Retina (tissue), 1 donor: ENCODE measurements at regions not wholly inside any gene's neighbourhood (a gene's known extent, or its start where the extent isn't known, plus 50 kb on each side); places are given as distances from the start of the nearest gene placed in this dataset.

ENCODE experiments used
- DNase-seq: peaks from one replicate; pipeline ENCODE4 v3.0.0-alpha.2; 2016

DNA sequence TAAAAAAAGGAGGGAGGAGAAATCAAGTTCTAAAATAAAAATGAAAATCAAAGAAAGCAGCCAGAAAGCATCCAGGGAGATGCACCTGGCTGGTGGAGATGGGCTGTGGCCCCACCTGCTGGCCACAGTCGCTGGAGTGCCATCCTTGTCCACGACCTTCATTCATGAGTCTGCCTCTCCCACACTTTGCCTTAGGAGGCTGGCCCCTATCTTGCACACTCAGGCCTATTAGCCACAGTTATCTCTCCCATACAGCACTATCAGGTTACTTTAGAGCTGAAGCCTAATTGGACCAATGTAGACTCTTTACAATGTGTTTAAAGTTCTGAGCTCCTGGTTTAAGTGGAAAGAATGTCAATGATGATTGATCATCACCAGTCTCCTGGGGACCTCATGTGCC, 392.0 kb upstream of the RORA start:
- peak; percentile 47 for DNase-seq

DNA sequence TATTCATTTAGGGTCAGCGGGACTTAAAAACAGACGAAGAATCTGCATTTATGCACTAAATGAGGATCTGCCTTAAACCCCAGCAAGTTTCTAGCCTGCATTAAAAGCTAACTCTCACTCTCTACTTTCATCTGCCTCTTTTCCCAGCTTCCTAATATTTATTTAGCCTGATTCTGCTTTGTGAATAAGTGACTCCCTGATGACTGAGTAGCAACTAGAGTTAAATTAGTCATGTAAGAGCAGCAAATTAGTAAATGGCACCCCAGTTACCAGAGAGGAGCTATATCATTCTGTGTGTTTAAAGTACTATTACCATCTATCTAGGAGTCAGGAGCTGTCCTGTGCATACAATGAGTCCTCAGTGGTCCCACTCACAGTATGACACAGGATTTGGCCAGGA, 391.0 kb upstream of the RORA start:
- DNase-seq = no peak

DNA sequence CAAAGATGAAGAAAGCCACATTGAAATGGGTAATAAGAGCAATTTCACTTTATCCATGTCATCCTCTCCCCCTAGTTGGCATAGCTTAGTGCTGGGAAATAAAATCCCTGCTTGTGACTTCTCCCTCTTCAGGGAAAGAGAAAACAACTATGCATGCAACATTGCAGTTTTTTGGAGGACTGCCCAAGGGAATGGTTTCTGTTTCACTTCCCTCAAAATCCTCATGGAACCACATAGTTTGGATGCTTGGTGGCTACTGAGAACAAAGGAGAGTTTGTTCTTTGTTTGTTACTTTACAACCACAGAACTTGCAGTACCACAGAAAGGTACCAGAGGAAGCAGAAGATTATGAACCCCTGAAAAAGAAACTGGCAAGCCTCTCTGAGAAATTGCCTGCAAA, 384.6 kb upstream of the RORA start:
- no peak for DNase-seq

DNA sequence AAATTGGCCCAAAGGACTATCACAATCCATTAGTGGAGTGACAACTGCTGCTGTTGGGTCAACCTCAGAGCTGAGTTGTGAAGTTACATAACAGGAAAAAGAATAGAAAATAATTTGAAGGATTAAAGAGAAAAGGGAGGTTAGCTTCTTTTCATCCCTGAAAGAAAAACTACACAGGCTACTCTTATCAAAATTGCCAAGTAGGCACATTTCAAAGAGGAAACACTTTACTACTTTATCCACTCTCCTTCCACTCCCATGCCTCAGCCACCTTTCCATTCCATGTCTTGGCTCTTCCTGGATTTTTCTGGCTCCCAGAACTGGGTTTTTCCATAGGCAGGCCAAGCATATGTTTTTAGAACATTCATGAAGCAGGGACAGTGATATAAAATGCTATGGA, 384.0 kb upstream of the RORA start:
- DNase-seq = no peak

DNA sequence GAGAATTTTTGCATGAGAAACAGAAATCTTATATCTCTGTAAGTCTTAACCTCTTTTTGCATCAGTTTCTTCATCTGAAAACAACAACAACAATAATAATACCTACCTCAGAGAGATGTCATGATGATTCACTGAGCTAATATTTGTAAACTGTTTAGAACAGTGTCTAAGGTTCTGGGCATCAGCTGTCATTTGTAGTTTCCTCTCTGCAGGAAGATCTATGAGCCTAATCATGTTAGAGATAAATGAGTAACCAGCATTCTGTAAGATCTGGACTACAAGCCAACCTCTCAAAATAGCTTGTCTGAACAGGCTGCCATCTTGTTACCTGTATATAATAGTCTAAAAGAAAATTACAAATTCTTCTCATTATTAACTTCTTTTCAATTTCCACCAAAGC, 383.0 kb upstream of the RORA start:
- DNase-seq = no peak

DNA sequence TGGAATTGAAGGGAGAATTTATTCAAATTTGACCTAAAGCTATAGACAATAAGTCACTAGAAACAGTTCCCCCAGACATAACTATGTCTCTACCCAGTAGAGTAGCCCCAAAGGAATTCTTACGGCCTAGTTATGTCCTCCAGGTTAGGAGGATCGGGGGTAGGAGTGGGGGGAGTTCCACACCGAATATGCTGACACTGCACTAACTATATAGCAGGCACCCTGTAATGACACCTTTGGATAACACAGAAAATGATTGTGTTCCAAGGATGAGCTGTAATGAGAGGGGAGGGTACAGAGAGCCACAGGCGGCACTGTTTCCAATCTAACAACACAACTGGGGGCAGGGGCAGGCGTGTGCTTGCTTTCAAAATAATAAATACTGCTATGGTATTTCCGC, 376.2 kb upstream of the RORA start:
- DNase-seq = no peak

DNA sequence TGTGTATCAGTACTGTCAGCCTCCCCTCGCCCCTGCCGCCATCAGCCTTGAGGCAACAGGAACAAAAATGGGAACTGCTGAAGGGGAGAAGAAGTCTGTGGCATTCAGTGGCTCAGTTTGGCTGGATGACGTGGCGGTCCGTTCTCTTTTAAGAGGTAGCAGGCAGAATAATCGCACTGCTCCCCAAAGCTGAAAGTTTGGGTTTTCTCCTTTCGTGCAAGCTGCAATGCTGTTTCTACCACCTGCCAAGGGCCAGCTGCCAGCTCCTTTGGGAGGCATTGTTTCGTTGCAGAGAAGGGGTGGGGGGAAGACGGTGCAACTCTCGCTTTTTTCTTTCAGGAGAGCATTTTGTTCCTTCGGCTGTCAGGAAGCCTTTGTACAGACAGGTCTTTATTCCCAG, 369.6 kb upstream of the RORA start:
- peak; percentile 25 for DNase-seq

DNA sequence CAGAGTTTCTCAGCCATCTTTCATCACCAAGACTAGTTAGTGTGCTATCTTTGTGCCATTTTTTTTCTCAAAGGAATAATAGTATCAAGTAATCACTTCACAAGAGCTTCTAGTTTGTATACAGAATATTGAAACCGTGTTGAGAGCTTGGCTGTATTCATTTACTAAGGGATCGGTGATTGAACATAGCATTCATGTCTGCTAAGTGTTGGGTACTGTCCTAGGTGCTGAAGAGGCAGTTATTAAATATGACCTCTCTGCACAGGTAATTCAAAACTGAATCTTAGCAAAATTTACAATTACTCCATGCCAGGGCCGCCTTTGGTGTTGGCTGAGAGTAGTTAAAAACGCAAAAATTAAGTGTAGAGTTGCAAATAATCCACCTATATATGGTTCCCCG, 355.3 kb upstream of the RORA start:
- no peak for DNase-seq

DNA sequence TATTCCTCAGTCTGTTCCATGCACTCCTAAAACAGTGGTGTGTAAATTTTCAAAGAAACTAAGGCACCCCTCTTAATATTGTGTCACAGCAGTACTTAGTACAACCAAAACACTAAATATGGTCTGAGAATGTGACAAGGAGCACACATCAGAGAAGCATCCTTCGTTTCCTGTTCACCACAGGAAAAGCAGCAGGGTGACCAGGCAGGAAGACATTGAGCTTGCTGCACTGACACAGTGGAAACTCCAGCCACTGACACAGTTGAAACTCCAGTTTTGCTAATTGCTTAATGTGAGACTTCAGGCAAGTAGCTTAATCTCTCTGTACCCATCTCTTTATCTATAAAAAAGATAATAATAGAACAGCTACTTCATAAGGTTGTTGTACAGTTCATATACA, 353.0 kb upstream of the RORA start:
- DNase-seq = no peak

DNA sequence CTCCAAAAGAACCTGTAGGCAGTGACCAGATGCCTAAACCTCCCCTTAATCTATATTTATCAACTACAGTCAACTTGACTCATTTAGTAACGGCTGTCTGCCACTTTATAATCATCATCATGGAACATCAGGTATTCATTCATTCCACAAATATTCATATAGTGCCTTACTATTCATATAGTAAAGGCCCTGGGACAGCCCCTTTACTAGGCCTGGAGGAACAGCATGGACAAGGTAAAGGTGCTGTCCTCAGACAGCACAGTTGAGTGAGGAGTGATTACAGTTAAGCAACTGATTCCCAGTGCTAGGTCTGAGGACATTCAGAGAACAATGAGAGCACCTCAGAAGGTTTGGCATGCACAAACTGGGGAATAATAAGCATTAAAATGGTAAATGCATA, 346.5 kb upstream of the RORA start:
- DNase-seq = no peak

DNA sequence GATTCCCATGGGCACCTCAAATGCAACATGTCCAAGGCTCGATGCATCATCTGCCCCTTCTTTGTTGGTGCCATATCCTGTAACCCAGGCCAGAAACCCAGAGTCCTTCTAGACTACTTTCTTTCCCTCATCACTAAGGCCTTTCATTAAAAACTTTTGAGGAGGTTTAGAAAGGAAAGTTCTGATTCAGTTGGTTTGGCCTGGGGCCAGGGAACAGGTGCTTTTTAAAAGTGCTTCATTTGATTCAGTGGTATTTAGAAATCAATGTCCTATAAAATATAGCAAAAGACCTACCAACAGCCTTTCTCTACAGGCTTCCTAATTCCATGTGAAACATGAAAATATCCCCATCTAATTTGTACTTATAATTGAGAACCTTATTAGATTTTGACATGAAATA, 341.9 kb upstream of the RORA start:
- no peak for DNase-seq

DNA sequence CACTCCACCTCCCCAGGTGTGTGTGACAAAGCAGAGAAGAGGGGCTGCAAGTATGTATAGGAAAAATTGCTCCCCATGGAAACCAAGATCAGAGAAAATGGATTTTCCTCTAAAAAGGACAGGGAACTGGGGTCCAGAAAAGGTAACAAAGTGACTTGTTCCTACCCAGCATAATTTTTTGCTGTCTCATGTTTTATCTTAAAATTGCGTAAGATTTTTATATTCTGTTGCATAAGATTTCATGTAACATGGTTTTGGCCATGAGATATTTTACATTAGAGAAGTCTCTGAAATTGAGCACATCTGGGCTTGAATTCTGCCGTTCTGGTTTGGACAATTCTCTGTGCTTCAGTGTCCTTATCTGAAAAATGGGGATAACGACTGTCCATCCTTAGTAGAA, 335.7 kb upstream of the RORA start:
- no peak for DNase-seq

DNA sequence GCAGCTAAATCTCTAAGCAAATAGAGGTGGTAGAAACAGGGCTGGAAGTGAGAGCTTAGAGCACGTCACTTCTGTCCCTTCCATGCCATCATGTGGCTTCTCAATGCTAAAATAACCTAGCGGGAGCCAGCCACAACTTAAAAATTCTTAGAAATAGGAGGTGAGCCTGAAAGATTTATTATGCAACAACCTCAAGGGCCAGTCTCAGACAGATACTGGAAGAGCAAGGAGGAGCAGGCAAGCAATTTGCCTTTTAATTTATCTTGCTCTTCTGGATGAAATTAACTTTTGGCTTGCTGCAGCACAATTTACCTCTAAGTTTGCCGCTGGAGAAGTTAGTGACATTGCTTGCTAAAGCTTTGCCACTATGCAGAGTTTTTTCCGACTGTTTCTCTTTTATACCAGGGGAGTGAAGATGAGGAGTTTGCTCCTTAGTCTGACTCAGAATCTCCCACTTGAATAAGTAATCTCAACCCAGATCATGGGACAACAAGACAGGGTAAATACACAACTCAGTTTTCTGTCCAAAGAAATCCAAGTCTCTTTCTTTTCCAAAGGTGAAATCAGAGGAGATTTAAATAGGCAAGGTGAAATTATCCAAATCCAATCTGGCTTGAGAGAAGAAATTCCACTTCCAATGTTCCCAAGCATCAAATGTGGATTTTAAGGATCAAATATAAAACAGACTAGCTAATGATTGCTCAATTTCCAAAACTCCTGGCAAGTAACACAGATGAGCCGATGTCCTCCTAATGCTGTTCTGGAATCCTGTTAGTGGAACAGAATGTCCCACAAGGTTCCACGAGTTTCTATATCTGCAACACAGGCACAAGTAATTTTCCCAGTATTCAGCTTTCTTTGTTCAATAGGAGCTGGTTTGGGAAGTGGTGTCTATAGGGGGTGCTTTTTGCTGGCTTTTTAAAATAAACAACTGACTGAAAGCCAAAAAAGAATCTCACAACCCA, 329.4 kb upstream of the RORA start:
- no peak for DNase-seq

DNA sequence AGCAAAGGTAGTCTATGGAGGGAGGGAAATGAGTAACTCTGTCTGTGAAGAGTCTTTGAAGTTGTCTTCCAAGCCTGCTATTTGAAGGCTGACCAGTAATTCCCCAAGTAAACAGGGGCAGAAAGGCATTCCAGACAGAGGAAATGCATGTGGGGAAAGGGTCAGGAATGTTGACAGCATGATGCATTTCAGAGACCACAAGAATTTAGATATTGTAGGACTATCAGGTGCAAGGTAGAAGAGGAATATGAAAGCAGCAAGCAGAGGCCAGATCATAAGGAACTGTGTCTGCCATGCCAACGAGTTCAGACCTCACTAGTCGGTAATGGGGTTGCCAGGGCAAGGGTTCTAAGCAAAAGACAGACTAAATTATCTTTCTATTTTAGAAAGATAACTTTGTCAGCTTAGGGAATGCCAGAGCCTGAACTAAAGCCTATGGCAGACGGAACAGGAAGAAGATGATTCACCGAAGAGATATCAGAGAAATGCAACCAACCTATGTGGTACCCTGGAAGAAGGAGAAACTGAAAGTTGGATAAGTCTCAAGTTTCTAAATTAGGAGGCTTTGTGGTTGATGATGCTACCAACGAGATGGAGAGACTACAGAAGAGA, 327.0 kb upstream of the RORA start:
- no peak for DNase-seq

DNA sequence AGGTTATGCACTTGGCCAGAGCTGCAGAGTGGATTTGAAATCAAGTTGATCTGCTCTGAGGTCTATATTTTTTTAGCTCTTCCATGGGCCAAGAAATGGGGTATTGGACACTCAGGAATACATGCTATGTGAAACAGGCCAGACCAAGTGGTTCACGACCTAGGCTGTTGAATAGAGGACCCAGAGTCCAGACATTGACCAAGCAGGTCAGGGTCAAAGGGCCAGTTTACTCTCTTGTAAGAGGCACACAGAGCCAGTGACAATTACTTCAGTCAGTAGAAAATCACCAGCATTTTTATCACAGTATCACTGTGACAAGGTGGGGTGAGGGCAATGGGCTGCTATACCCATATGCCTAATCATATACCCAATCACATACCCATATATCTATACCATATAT, 320.6 kb upstream of the RORA start:
- no peak for DNase-seq

DNA sequence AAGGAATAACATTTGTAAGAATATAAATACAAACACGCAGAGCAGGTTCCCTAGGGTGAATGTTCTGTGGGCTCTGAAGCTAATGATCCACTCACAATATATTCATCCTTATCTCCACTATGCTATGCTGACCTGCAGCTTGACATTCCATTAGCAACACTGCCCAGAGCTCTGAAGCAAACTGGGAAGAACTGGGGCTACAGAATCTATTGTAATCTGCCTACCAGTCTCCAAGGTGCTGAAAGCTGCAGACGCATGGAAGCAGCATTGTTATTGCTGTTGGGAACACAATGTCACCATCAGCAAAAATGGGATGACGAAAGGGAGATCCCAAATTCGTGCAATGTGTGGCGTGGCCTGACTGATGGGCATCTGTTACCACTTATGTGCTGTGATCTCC, 316.7 kb upstream of the RORA start:
- no peak for DNase-seq

DNA sequence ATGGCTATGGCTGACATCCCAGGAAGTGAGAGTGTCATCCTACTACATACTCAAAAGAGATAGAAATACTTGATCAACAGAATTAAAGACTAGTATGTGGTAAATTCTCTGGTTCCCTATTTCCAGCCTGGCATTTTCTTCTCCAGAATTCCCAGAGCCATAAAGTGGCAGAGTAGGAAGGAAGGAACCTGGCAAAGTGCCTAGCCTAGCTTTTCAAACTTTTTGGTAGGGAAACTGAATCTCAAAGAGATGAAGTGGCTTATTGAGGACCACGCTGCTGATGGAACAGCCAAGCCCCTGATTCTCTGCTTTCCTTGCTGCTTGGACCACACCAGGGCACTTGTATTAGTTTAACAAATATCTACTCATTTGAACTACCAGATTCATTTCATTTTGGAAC, 312.4 kb upstream of the RORA start:
- no peak for DNase-seq

DNA sequence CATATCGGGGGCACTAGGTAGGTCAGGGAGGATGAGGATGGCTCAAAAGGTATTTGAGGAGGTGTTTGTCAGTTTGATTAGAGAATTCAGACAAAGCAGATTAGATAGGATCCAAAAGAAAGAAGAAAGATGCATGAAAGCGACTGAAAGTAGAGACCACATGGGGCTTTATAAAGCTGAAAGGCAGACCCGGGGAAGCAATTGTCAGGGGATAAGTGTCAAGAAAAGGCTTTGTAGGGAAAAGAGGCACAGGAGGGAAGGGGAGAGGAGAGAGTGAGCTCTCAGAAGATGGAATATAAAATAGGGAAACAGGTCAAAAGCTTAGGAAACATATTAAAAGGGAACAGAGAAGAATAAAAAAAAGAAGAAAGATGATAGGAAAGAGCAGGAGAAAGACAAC, 308.2 kb upstream of the RORA start:
- DNase-seq = no peak

DNA sequence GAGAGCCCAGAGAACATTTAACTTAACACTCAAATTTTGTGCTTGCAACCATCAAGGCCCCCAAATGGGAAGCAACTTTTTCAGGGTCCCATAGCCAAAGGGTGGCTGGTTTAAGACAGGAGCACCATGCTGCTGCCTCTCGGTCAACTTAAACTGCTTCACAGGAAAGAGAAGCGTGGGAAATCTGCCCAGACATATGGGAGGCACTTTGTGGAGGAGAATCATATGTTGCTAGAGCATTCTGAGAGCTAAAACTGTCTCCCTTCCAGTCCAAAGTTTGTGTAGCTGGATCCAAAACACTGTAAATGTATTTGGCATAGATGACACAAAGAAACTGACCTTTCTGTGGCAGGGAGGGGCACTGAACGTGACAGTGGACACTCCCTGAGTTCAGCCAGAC, 305.9 kb upstream of the RORA start:
- DNase-seq = no peak

DNA sequence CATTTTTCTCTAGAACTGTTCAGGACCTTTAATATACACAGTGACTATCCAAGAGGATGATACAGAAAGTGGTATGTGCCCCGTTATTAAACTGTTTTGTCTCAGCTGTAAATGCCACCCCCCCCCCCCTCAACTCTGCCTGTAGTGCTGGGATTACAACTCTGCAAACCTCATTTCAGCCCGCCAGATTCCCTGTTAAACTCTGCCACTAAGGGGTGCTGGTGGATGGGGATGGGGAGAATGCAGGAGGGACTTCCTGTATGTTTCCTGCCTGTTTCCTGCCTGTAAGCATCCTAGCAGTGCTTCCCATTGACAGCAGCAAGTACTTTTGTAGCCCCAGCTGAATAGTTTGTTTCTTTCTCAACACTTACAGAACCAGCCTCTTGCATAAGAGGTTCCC, 301.7 kb upstream of the RORA start:
- no peak for DNase-seq

DNA sequence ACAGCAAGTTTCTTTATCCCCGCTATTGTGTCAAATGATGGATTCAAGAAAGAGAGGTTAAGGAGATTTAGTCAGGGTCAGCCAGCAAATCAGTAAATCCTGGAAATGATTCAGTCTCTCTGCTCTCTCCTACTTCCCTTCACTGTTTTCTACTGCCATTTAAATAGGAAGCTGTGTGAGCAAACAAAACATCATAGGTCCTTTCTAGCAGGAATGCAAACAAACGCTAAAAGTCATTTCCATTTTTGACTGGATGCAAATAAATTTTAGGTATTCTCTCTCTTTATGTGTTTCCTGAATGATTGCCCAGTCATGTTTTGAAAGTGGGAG, 299.4 kb upstream of the RORA start:
- no peak for DNase-seq

DNA sequence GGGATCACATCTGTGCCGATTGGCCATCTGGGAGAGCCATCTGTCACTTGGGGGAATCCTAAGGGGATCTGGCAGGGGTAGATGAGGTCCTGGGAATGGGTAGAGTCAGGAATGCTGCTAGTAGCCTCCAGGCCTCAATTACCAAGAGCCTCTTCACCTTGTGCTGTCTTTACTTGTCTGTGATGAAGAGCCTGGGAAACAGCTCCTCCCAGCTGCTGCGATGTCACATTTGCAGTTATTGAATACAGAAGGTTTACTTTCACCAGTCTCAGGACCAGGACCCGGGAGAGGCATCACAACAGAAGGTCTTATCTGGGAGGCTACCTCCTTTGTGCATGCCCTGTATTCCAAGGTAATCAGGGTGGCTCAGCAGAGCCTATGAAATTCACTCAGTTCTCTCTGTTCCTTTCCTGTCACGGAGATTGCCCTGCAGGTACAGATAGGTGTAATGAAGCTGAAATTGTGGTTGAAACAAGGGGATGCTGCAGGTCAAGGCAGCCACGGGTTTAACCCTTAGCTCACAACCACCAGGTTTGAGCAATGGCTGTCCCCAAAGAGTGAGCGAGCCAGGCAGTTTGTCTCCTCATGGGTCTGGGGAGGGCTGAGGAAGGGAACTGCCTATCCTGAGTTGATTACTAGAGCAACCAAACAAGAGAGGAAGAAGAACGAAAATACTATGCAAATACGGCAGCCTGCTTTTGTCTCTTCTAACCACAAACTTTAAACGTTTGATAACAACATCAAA, 298.9 kb upstream of the RORA start:
- DNase-seq = peak; percentile 24

DNA sequence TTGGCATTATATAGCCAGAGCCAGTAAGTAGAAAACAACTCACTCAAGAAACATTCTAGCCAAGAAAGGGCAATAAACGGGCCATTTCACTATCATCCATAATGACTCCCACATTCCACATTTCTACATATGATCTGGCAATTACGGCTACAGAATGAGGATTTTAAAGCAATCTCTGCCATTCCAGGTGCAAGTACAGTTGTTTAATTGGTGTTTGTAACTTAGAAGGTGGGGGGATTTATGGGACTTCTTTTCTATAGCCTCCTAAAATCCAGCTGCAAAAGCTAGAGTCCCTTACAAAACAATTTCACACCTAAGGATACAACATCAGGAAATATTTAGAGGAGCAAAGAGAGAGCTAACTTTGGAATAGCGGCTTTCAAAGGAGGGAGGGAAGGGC, 295.4 kb upstream of the RORA start:
- no peak for DNase-seq

DNA sequence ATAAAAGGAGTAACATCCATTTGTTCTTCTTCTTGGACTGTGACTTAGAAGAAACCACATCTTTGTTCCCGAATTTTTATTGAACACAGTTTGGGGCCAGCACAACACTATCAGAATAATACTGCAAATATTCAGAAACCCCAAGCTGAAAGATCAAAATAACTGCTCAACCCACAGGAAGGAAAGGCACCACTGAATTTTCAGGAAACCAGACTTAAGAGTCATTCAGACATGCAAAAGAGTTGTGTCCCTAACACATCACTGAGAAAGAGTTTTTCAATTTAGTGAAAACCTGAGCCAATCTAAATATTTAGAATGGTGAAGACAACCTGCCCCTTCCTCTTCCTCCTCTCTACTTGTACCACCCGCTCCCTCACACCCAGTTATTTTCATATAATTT, 295.0 kb upstream of the RORA start:
- no peak for DNase-seq
